Cardiac muscle cell (in vitro differentiated cells and primary cell): ENCODE measurements at regions not wholly inside any gene's neighbourhood (a gene's known extent, or its start where the extent isn't known, plus 50 kb on each side); places are given as distances from the start of the nearest gene placed in this dataset.

ENCODE experiments used
- DNase-seq, 2 donors: peaks; one replicate each; pipeline versions ENCODE4 v3.0.0 to v3.0.0-alpha.2; 2010 to 2017; ENCODE audit warnings: low read depth in 1 of 2, low spot score in 1 of 2
- H3K27ac ChIP-seq: fragments of 200-600 bp; sonication (generic); 2 replicates; pipeline ENCODE4 v1.5.1; 2016
- H3K27me3 ChIP-seq: fragments of 200-600 bp; sonication (generic); 2 replicates; pipeline ENCODE4 v1.6.0; 2016; ENCODE audit warnings: control low read depth
- H3K36me3 ChIP-seq: fragments of 200-600 bp; sonication (generic); 2 replicates; pipeline ENCODE4 v1.5.1; 2016; ENCODE audit warnings: control low read depth
- H3K4me1 ChIP-seq: fragments of 200-600 bp; sonication (generic); 2 replicates; pipeline ENCODE4 v1.8.1; 2017; ENCODE audit warnings: low read depth, mild to moderate bottlenecking, mixed run types
- H3K4me3 ChIP-seq: fragments of 200-600 bp; sonication (generic); 2 replicates; pipeline ENCODE4 v1.5.1; 2016; ENCODE audit warnings: mild to moderate bottlenecking
- H3K9me3 ChIP-seq: fragments of 200-600 bp; sonication (generic); 2 replicates; pipeline ENCODE4 v1.5.1; 2017; ENCODE audit warnings: low read depth, mild to moderate bottlenecking, control low read depth
- TF ChIP-seq, protein P1 (sequence below): IDR thresholded peaks from 2 replicates; pipeline ENCODE4 v1.5.1; 2012; ENCODE audit warnings: low read depth, mild to moderate bottlenecking, low read length

DNA sequence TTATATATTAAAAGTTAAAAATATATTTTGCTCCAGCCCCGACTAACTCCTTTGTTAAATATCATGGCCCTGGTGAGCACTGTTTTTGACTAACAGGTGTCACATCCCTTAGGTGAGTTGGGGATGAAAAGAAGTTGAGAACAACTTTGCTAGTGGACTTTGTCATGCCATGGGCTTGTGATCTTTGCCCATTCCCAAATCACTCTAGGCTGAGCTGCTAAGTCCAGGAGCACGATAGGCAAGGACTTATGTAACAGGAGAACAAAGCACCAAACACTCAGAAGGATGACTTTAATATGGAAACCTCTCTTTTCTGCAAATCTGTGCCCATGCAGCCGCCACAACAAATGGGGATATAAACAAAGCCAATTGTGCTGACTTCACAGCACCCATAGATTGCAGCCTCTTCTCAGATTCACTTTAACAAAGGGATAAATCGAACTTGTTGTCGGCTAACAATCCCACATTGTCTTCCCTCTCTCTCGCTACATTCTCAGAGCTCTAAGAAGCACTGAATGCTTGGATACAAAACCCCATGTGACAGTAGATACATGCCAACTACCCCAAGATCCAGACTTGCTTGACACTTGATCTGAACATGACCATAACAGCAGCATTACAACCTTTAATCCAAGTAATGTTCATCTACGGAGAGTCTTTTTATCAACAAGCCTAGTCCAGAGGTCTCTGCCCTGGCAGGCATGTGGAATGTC is 86.8 kb upstream of the CD180 start:
- Histone ChIP-seq H3K4me3 (no peak overlapping the region), H3K27me3 (no peaks in the 10 kb centered on the region), H3K9me3 (no peaks in the 10 kb centered on the region), H3K27ac (no peak overlapping the region), H3K4me1 (peaks cover 19% of the 10 kb centered on the region), H3K36me3 (no peaks in the 10 kb centered on the region)
- TF ChIP-seq, protein P1, sequence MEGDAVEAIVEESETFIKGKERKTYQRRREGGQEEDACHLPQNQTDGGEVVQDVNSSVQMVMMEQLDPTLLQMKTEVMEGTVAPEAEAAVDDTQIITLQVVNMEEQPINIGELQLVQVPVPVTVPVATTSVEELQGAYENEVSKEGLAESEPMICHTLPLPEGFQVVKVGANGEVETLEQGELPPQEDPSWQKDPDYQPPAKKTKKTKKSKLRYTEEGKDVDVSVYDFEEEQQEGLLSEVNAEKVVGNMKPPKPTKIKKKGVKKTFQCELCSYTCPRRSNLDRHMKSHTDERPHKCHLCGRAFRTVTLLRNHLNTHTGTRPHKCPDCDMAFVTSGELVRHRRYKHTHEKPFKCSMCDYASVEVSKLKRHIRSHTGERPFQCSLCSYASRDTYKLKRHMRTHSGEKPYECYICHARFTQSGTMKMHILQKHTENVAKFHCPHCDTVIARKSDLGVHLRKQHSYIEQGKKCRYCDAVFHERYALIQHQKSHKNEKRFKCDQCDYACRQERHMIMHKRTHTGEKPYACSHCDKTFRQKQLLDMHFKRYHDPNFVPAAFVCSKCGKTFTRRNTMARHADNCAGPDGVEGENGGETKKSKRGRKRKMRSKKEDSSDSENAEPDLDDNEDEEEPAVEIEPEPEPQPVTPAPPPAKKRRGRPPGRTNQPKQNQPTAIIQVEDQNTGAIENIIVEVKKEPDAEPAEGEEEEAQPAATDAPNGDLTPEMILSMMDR = no peak
- no peak for DNase-seq

DNA sequence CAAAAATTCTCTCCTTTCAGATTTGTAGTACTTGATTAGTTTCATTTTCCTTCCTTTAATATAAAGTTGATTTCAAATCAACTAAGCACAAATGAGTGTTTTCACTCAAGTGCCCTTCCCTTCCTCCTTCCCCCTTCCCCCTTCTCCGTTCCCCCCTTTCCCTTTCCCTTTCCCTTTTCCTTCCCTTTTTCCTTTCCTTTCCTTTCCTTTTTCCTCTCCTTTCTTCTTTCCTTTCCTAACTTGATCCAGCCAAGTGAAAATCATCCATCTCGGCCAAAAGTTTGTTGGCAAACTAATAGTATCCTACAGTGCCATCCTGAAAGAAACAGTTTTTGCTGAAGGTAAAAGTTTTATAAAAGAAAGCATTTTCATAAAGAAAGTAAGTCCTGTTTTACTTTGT is 85.3 kb upstream of the CD180 start:
- no peak for DNase-seq
- TF ChIP-seq, protein P1 = no peak
- H3K36me3 ChIP-seq = no peaks in the 10 kb centered on the region

DNA sequence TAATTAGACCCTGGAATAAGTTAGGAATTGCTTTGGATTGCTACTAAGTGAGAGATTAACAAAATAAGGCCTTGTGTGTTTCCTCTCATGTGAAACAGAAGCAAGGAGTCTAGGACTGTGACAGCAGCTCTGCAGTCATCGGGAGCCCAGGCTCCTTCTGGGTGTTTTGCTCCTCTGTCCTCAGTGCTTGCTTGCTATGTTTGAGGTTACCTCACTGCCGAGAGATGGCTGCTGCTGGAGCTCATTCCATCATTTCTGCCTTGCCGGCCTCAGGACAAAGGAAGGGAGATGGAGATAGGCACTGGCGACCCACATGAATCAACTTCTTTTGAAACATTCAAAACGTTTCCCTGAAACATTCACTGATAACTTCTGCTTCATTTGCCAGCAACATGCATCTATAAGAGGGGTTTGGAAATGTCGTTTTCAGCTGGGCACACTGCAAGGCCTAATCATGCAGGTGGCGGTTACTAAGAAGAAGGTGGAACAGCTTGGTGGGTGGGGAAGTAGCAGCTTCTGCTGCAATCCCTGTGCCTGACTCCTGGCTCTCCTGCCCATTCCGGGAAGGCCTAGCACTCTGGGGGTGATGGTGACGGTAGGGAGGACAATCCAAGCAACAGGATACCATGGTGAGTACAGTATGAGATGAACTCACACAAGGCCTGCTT is 77.2 kb upstream of the CD180 start:
- Histone ChIP-seq H3K9me3 (no peaks in the 10 kb centered on the region), H3K27ac (no peak overlapping the region), H3K27me3 (no peaks in the 10 kb centered on the region), H3K4me1 (no peaks in the 10 kb centered on the region), H3K4me3 (no peak overlapping the region), H3K36me3 (no peaks in the 10 kb centered on the region)
- TF ChIP-seq, protein P1 = no peak
- DNase-seq = no peak

More for the DNA sequence above, 85.3 kb upstream of the CD180 start:
- H3K9me3 ChIP-seq = no peaks in the 10 kb centered on the region
- no peaks in the 10 kb centered on the region for H3K27me3 ChIP-seq
- peaks cover 10% of the 10 kb centered on the region for H3K4me1 ChIP-seq
- H3K4me3 ChIP-seq = no peak overlapping the region
- no peak overlapping the region for H3K27ac ChIP-seq

- TF ChIP-seq, protein P1 = no peak
- H3K4me1 ChIP-seq = no peaks in the 10 kb centered on the region
- no peaks in the 10 kb centered on the region for H3K36me3 ChIP-seq
- H3K9me3 ChIP-seq = no peaks in the 10 kb centered on the region
- no peak overlapping the region for H3K4me3 ChIP-seq
- H3K27me3 ChIP-seq = no peaks in the 10 kb centered on the region
- no peak overlapping the region for H3K27ac ChIP-seq
- no peak for DNase-seq
Measured at GRCh38 chr5:67272453-67273130, 76.0 kb upstream of the CD180 start.

DNA sequence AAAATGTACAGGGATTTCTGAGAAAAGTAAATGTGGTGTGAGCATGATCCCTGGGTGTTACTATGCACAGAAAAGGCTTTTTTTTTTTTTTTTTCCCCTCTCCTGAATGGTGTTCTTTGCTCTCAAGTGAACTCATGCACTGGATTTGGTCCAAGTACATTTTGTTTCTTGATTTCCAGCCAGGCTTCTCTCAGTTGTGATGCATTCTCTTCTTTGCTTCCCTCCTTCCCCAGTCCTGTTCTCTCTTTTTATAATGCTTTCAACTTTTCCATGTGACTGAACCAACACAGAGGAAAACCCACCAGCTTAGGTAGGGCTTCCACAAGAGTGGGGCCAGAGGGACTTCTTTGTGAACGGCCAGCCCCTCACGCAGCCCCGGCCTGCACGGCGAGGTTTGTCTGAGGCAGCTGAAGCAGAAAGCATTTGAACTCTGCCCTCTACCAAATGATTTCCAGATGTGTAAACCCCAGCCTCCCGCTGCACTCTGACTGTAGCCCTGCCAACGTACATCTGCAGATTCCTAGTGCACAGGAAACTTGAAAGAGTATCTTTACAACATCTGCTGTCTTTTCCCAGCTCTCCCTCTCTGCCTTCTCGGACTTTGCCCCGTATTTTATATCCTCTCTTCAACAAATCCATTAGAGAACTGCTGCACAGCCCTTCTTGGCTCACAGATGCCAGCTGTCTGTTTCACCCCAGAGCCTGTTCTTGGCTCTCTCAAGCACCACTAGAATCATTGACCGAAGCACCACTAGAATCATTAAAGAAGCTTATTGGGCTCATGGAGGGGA is 71.8 kb upstream of the CD180 start:
- no peaks in the 10 kb centered on the region for H3K4me1 ChIP-seq
- DNase-seq = peak in 1 of 2 donors; percentile 98
- no peaks in the 10 kb centered on the region for H3K9me3 ChIP-seq
- no peak overlapping the region for H3K27ac ChIP-seq
- no peaks in the 10 kb centered on the region for H3K36me3 ChIP-seq
- no peaks in the 10 kb centered on the region for H3K27me3 ChIP-seq
- TF ChIP-seq, protein P1 = no peak
- no peak overlapping the region for H3K4me3 ChIP-seq
